Epithelial cell of proximal tubule (primary cell): ENCODE measurements at regions not wholly inside any gene's neighbourhood (a gene's known extent, or its start where the extent isn't known, plus 50 kb on each side); places are given as distances from the start of the nearest gene placed in this dataset.
"Not testable (repeated sequence)": the region's sequence is repeated elsewhere in the genome, so short reads cannot be mapped to it uniquely, and the experiment has no call there.

Source experiments
- DNase-seq: peaks from one replicate; pipeline ENCODE4 v3.0.0-alpha.2; 2011; ENCODE audit warnings: low read depth
- H3K4me3 ChIP-seq: 2 replicates; pipeline ENCODE4 v1.5.1; 2011; ENCODE audit warnings: low read depth, mild to moderate bottlenecking, low read length
- TF ChIP-seq, protein P1 (sequence below): conservative IDR thresholded peaks from 2 replicates; pipeline ENCODE4 v1.5.1; 2012; ENCODE audit warnings: low read depth, mild to moderate bottlenecking, low read length

DNA sequence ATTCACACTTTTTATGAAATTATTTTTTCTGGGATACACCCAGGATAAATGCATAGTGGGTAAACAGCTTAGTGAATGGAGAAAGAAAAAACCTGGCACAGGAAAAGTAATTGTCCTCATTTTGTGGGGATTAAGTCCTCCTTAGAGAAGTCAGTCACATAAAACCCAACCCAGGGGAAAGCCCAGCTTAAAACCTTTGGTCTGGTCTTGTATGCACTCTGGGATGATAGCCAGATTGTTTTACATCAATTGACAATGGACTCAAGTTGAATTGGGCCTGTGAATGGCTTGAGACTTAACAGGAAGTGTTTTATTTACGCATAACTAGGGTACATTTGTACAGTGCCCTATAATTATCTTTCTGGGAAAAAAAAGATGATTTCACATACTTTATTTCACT is 561.3 kb upstream of the GRIA3 start:
- no peak overlapping the region for H3K4me3 ChIP-seq
- no peak for DNase-seq
- TF ChIP-seq, protein P1, sequence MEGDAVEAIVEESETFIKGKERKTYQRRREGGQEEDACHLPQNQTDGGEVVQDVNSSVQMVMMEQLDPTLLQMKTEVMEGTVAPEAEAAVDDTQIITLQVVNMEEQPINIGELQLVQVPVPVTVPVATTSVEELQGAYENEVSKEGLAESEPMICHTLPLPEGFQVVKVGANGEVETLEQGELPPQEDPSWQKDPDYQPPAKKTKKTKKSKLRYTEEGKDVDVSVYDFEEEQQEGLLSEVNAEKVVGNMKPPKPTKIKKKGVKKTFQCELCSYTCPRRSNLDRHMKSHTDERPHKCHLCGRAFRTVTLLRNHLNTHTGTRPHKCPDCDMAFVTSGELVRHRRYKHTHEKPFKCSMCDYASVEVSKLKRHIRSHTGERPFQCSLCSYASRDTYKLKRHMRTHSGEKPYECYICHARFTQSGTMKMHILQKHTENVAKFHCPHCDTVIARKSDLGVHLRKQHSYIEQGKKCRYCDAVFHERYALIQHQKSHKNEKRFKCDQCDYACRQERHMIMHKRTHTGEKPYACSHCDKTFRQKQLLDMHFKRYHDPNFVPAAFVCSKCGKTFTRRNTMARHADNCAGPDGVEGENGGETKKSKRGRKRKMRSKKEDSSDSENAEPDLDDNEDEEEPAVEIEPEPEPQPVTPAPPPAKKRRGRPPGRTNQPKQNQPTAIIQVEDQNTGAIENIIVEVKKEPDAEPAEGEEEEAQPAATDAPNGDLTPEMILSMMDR: no peak

DNA sequence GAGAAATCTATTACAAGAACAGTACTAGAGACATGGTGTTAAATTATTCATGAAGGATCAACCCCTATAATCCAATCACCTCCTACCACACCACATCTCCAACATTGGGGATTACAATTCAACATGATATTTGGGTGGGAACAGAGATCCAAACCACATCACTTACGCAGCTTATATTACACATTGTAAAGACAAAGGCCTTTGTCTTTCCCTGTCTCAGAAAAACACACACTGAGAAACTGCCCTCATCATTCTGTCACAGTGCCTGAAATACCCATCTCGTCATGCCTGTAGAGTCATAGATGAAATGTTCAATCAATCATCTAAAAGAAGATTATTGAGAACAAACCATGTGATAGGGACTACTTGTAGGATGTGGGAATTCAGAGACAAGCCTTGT is 558.8 kb upstream of the GRIA3 start:
- DNase-seq: no peak
- H3K4me3 ChIP-seq: no peak overlapping the region
- TF ChIP-seq, protein P1: no peak

DNA sequence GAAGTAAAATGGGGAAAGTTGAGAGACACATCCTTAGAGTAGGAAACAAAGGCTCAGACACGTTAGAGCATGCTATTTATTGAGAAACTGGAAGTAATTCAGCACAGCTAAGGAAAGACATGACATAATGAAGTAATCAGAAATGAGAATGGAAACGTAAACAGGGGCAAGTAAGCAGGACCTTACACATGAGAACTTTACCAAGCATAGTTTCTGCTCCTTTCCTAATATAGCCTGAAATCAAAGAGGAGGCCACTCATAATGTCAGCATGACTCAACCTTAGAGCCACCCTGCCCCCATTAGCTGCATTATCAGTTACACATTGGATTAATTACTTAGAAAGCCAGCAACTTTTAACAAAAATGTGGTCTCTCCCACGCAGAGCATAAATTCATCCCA is 558.3 kb upstream of the GRIA3 start:
- peak; percentile 15 for DNase-seq
- TF ChIP-seq, protein P1: no peak
- H3K4me3 ChIP-seq: no peak overlapping the region

DNA sequence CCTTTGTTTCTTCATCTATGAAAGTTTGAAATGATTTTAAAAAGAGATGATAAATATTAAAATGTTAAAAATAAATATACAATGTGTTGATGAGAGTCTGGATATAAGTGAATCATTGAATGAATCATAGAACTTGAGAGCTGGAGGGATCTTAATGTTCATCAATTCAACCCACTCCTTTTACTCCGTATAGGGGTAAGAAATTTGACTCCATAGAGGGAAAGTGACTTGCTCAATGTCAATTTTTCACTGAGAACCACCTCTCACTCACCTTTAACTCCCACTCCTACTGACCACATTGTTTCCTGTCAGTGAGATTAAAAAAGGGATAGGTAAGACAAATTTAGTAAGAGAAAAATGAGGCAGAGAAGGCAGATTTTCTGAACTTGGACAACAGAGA is 557.2 kb upstream of the GRIA3 start:
- TF ChIP-seq, protein P1: no peak
- no peak overlapping the region for H3K4me3 ChIP-seq
- DNase-seq: no peak

DNA sequence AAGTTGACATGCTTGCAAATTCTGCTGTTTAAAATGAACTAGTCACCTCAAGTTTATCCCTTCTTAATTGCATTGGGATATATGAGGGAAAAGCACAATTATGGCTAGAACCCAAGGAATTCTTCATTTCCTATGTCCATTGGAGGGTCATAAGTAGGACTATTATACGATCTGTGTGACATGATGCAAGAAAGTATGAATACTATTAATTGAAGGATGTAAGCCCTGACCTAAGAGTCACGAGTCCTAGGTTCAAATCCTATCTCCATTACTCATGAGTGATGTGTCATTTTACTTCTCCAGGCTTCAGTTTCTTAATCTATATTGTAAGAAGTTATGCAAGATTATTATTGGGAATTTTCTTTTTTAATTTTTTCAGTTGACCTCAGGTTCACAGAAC is 542.9 kb upstream of the GRIA3 start:
- DNase-seq: no peak
- TF ChIP-seq, protein P1: no peak
- H3K4me3 ChIP-seq: no peak overlapping the region

DNA sequence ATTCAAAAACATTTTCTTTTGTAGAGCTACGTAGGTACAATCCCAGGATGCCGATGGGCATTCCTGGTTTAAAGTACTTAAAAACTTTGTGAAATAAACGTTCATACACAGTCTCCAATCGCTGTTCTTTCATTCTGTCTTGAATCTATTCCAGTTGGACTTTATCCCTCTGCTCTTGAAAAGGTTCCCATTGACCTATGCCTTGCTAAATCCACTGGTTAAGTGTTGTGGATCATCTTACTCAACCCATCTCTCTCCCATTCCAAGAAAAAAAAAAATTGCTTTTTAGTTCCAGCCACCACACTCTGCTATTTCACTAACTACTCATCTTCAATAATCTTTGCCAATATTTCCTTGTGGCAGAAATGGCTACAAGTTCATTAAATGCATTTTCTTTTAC is 542.3 kb upstream of the GRIA3 start:
- DNase-seq: no peak
- TF ChIP-seq, protein P1: no peak
- H3K4me3 ChIP-seq: no peak overlapping the region

DNA sequence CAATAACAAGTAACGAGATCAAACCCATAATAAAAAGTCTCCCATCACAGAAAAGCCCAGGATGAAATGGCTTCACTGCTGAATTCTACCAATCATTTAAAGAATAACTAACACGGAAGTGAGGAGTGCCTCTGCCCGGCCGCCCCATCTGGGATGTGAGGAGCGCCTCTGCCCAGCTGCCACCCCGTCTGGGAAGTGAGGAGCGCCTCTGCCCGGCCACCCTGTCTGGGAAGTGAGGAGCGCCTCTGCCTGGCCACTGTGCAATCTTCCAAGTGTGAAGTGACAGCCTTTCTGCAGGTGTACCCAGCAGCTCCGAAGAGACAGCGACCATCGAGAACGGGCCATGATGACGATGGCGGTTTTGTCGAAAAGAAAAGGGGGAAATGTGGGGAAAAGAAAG is 528.8 kb upstream of the GRIA3 start:
- H3K4me3 ChIP-seq, DNase-seq: not testable (repeated sequence)

GRCh38 chrX:122666601-122667000 is 517.5 kb upstream of the GRIA3 start:
- TF ChIP-seq, protein P1: no peak
- H3K4me3 ChIP-seq: no peak overlapping the region
- no peak for DNase-seq
